IPS DF 4.7 (cell line): ENCODE measurements at regions not wholly inside any gene's neighbourhood (a gene's known extent, or its start where the extent isn't known, plus 50 kb on each side); places are given as distances from the start of the nearest gene placed in this dataset.

Experiments used
- DNase-seq: peaks from one replicate; pipeline ENCODE4 v3.0.0-alpha.2; 2013; ENCODE audit warnings: low spot score; ENCODE audit errors: extremely low read depth

DNA sequence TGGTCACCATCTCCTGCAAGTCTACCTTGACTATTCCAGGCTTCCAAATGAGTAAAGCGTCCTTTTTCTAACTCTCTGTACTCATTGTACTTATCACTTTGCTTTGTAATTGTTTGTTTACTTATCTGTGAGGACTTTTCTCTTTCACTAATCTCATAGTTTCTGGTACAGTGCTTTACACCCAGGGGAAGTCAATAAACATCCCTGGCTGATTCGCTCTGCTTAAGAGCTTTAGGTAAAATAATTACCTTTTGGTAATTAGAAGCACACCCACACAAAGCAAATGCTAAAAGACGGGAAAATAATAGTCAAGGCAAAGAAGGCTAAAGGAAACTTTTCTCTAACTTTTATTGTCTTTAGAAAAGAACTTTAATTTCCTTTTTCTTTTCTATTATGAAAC lies 466.9 kb upstream of the ROBO1 start:
- DNase-seq: no peak

DNA sequence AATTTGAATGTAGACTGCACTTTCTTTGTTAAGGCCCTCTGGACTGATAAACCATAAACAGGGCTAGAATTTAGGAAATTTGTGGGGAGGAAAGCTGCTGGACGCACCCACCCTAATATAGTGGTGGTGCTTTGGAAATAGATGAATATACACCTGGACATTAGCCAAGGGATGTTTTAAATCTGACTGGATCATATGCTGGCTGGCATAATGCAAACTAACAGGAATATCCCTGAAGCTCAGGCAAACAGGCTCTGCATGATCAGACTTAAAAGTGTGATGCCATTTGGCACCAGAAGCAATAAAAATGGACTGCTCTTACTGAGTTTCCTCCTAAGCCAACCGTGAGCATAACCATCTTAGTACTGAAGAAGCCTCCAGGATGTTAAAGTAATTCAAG lies 465.8 kb upstream of the ROBO1 start:
- DNase-seq: no peak

DNA sequence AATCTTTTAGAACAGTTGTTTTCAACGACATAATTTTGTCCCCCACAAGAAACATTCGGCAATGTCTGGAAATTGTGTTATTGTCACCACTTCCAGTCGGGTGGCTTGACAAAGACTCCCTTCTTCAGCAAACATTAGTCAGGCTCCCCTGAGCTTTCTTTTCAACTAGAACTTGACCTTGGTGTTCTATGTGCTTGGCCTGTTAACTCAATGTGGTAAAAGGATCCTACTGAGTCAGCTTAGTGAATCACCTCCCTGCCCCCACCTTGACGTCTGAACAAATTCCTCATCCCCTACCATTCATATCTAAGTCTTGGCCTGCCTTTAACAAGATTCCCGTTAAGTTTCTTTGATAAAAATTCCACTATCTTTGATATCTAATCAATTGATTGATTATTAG lies 465.0 kb upstream of the ROBO1 start:
- DNase-seq: no peak

DNA sequence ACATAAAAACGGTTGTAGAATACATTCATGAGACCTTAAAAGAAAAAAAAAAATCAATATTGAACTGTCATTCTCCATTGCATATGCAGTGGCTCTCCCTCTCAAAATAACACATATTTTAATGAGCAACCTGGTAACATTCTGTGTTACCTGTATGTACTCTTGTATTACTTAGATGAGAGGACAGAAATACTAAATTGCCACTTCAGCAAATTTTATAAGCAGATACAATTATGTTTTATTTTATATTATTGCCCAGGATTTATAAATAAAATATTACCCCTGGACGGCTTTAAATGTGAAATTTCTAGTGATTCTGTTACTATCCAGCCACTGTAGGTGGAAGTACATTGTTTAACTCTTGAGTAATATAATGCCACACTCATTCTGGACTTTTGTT lies 463.2 kb upstream of the ROBO1 start:
- DNase-seq: no peak

DNA sequence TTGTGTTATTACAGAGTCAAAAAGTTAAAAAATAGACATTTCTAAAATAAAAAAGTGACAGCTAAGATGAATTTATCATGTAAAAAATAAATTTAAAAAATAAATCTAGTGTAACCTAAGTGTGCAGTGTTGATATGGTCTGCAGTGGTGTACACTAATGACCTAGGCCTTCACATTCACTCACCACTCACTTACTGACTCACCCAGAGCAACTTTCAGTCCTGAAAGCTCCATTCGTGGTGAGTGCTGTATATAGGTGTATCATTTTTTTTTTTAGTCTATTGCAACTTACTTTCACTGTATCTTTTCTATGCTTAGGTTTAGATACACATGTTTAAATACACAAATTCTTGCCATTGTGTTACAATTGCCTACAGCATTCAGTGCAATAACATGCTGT lies 459.4 kb upstream of the ROBO1 start:
- no peak for DNase-seq

DNA sequence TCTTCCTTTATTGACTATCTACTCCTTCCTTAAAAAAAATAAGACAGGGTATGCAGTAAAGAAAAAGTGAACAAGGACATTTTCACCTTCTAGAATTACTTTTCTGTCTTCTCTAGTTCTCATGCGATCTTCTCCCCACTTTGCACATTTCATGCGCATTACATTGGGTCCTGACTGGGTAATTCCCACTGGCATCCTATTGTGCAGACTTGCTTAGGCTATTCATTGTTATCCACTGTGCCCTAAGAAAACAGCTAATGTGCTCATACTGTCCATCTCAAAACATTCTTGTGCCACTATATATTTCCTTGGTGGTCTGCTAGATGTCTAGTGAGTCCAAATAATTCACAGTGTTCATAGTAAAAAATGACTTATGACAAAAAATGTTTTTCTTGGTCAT lies 447.4 kb upstream of the ROBO1 start:
- no peak for DNase-seq

DNA sequence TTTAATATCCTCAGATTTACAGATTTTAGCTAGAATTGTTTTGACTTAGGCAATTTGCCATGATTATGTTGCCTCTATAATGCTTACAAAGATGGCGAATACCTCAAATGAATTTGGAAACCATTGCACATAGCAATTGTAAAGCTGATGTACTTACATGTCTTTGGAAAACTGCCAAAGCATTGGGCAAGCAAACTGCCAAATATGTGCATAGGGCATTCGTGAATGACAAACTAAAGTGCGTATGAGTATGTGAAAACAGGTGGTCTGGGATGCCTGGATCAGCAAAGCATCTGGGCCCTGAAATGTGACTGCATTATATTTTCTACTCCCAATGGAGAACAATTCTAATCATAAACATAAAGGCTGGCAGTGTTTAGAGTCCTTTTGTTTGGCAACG lies 445.3 kb upstream of the ROBO1 start:
- DNase-seq: no peak

DNA sequence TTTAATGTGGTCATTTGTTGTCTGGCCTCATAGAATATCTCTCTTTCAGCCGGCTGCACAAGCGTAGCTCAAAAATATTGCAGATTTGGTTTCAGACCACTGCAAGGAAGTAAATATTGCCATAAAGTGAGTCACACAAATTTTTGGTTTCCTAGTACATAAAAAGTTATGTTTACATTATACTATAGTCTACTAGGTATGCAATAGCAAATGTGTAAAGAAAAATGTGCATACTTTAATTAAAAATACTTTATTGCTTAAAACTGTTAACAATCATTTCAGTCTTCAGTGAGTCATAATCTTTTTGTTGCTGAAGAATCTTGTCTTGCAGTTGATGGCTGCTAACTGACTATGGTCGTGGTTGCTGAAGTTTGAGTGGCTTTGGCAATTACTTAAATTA lies 425.1 kb upstream of the ROBO1 start:
- DNase-seq: no peak

DNA sequence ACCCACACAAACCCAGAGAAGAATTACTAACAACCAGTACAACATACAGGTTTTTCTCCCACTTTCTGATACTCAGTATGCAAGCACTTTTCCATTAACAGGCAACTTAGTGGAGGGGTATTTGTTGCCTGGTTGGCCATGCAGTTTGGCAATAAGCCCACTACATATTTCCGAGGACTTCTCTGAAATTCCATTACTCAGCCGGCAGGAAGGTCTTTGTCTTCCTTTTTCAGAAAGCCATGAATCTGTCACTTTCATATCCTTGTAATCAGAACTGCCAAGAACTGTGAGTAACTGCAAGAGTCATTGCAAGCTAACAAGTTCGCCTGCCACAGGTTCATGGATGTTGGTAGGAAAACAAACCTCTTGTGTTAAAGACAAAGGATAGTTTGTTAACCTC lies 422.3 kb upstream of the ROBO1 start:
- DNase-seq: no peak

DNA sequence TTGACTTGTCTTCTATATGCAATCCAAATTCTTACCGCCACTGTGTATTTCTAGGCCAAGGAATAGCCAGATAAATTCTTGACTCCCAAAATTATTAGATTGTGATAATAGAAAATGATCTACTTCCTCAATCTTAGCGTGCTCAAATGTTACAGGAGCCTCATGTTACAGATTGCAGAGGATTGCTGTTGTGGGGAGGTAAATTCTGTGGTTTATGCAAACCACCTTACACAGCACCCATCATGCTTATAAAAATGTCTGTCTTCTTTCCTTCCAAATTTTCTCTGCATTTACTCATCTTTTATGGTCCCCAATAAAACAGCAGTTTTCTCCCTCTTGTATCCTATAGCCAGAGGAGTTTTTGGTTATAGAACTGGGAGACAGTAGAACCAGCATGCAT lies 420.2 kb upstream of the ROBO1 start:
- DNase-seq: no peak

DNA sequence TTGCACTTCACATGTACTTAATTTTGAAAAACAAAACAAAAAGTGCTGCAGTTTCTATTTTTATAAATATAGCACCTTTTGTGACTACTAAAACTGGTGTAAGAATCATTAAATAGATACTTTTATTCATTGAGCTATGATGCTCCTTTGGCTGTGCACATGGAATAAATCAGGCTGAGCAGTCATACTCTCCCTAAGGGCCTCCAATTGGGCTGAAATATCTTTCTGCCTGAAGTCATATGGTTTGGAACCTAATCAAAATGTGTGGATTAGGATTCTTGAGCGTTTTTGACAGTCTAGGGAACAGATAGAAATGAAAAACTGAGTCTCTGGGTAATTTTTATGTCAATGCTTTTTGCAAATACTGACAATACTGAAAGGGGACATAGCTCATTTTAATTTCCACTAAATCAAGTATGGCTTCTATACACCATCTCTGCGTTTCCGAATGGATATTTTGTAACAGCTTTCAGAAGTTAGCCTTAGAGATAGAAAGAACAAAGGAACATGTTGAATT lies 392.2 kb upstream of the ROBO1 start:
- DNase-seq: no peak

DNA sequence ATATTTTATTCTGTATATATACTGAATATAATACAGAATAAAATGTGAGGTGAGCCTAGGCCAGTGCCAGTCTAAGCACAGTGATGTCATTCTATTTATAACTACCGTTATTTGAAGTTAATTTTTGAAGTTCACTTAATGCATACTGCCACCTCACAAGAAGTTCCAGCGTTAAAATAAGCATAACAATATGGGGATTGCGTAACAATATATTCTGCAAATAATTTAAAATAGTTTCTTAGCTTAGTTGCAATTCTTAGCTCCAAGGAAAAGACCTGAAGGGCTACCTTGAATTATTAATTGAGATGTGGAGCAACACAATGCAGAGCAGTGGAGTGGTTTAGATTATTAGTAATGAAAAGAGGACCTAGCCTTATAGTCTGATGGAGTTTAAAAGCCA lies 390.5 kb upstream of the ROBO1 start:
- no peak for DNase-seq

DNA sequence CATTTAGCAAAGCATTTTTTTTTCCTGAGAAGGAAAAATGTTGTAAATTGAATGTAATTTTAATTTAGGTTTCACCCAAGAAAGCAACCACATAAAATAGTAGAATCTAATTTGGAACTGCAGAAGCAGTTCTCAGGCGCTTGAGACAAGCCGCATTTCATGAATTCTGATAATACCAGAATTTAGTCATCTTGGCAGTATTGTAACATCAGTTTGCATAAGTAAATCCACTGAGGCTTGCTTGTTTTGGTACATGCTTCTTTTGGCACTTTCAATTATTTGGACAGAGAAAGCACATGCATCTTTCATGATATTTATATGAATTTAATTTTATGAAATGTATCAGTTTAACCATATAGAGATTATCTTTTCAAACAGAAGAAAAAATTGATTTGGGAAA lies 389.7 kb upstream of the ROBO1 start:
- DNase-seq: no peak

DNA sequence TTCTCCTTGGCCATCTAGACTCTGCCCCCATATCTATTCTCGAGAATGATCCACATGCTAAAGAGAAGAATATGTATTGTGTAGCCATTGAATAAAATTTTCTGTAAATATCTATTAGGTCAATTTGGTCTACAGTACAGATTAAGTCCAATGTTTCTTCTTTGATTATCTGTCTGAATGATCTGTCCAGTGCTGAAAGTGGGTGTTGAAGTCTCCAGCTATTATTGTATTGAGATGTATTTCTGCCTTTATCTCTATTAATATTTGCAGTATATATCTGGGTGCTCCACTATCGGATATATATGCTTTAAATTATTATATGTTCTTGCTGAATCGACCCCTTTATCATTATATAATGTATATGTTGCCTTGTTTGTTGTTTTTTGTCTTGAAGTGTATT lies 384.9 kb upstream of the ROBO1 start:
- DNase-seq: no peak

DNA sequence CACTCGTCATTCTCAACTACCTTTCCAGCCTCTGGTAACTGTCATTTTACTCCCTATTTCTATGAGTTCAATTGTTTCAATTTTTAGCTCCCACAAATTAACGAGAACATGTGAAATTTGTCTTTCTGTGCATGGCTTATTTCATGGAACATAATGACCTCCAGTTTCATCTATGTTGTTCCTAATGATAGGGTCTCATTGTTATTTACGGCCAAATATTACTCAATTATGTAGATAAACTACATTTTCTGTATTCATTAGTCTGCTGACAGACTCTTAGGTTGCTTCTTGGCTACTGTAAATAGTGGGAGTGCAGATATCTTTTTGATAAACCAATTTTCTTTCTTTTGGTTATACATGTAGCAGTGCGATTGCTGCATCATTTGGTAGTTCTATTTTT lies 374.9 kb upstream of the ROBO1 start:
- DNase-seq: no peak

DNA sequence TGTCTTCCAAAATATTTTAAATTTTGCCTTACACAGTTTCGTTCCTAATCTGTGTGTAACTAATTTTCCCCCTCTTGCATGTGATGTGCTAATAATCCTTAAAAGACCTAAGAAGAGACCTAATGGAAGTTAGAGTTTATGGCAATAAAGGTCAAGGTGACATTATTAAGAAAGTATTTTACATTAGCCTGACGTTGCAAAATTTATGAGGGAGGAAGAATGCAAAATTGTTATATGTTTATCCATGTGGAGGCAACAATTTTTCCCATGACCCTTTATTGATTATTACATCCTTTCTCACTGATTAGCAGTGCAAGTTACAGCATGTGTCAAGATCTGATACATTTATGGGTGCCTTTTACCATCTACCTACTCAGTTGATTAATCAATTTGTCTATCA lies 373.8 kb upstream of the ROBO1 start:
- DNase-seq: no peak

DNA sequence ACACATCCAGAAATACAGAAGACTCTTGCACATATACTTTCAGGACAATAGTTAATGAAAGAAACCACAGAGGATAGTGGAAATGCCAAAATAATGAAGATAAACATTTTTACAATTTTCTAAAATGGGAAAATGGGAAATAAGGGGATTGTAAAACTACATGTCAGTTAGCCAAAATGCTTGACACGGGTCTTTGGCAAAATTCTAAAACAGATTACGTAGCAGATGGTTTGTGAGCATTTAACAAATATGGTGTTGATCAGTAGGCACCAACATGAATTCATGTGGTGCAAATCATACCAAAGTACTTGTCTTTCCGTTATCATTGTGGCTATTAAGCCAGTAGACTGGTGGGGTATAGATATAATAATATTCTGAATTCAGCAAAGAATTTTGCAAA lies 348.5 kb upstream of the ROBO1 start:
- DNase-seq: no peak

DNA sequence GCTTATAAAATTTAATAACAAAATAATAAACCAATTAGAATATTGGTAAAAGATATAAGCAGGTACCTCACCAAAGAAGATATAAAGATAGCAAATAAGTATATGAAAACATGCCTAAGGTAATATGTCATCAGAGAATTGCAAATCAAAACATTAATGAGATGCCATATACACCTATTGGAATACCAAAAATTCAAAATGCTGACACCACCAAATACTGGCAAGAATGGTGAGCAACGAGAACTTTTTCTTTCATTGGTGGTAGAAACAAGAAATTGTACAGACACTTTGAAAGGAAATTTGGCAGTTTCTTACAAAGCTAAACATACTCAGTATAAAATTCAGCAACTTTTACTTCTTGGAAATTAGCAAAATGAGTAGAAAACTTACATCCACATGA lies 346.9 kb upstream of the ROBO1 start:
- no peak for DNase-seq

DNA sequence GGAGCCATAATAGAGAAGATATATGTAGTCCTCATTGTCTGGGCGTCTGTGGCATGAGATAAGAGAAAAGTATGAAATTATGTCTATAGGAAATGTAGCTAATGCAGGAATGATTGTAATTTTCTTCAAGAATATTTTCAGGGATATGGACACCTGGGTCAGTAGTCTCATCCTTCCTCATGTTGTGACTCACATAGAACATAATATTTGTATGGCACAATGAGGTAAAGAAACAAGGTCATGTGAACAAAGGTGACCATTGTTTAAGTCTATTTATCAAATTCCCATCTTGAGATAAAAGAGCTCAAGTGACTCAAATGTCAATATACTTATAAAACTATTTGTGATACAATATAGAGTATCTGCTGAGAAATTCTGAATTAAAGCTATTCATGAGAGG lies 345.5 kb upstream of the ROBO1 start:
- DNase-seq: no peak

DNA sequence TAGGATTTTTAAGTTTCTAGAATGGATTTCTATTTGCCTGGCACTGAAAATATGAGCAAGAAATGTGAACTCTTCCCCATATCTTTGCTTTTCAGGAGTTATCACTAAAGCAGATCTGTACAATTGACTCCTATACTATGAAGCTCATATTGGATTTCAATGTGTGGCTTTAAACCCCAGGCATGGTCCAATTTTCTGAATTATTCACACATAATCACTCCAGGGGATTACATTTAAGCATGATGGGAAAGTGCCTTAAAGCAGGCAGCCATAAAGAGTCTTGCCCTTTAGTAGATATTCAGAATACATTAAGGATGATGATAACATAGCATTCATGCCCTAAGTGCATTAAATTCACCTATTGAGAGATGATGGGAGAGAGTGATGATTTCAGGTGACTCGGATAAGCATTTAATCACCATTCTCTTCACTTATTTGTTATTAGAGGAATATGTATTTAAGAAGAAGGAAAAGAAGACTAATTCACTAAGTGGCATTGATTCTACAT lies 331.8 kb upstream of the ROBO1 start:
- DNase-seq: no peak

DNA sequence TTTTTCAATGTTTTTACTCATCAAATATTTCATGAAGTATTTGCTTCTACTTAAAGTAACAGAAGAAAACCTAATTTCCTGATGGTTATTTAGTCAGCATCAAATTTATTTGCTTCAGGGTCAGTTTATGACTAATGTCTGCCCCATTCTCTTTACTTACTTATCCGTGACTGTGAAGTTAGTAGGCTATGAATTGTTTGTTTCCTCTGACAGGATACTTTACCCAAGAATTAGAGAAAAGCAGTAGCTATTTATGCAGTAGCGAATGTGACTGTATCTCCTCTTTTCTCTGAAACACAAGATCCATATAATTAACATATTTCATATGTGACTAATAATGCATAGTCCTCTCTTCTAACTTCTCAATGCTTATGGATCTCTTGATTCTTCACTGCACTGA lies 329.9 kb upstream of the ROBO1 start:
- no peak for DNase-seq

DNA sequence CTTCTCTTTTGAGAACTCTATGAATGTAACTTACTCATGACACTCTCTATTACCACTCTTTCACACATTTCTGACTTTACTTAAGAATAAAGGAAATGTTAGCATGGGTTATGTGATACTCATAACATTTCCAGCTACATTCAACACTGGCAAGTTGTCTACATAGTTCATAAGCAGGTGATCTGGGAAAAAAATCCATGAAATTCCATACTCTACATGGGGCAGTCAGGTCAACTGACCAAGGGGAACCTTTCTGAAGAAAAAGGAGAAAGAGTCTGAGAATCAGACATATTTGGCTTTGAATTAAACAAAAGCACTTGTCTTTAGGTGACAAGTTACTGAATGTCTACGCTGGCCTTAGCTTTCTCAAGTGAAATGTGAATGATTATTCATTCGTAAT lies 329.1 kb upstream of the ROBO1 start:
- DNase-seq: no peak

DNA sequence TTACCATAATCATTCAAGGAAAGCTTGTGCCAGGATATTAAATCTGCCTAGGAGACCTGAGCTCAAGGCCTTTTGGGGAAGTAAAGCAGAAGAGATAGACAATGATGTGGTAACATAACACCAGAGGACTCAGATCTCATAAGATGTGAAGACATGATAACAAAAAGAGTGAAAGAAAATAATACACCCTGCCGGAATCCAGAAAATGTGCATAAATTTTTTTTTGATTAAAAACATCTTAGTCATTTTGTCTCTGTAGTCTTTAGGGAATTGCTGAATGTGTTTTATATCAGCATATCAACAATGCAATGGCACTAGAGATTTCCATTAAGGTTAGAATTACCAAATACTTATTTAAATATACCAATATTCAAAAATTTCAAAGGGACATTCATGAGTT lies 326.8 kb upstream of the ROBO1 start:
- no peak for DNase-seq

DNA sequence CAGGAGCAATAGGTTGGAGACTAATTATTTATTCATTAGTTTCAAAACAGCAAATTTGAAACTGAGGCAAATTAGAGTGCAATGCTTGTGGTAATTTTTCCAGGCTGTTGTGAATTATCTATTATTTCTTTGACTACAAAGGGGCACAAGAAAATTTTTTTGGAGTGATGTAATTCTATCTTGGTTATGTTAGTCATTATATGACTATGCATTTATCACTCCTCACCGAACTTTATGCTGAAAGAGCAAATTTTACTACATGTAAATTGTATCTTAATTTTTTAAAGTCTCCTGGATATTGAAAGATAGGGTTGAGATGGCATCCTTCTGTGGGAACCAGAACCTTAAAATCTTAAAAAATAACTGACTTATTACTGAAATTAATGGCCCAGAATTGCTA lies 320.0 kb upstream of the ROBO1 start:
- no peak for DNase-seq
